ENCODE measurements at regions not wholly inside any gene's neighbourhood (a gene's known extent, or its start where the extent isn't known, plus 50 kb on each side); places are given as distances from the start of the nearest gene placed in this dataset.

- peaks cover 38% of the 10 kb centered on the region for H3K4me1 ChIP-seq (ENCODE audit: insufficient read depth, low read length, severe bottlenecking)
- no peaks in the 10 kb centered on the region for H3K9me2 ChIP-seq (ENCODE audit: low read depth, low read length)
- no peaks in the 10 kb centered on the region for H3K36me3 ChIP-seq (ENCODE audit: insufficient read depth, low read length)
- H3K4me3 ChIP-seq (ENCODE audit: low read depth, low read length, poor library complexity, severe bottlenecking) = no peak overlapping the region
- no peak for TF ChIP-seq CTCF (IDR thresholded peaks at IDR 0.05; ENCODE audit: low read length)
- no peak for TF ChIP-seq EZH2 (IDR thresholded peaks at IDR 0.05; ENCODE audit: borderline replicate concordance, low read length)
- H4K20me1 ChIP-seq (ENCODE audit: insufficient read depth, low read length) = no peaks in the 10 kb centered on the region
- no peak overlapping the region for H2AFZ ChIP-seq (ENCODE audit: low read length)
- no peaks in the 10 kb centered on the region for H3K79me2 ChIP-seq (ENCODE audit: insufficient read depth, low read length)
- no peaks in the 10 kb centered on the region for H3K27me3 ChIP-seq (ENCODE audit: insufficient read depth, low read length)
- H3K9me3 ChIP-seq (ENCODE audit: low read length) = no peaks in the 10 kb centered on the region
- no peak overlapping the region for H3K9ac ChIP-seq (ENCODE audit: low read length)
- H3K27ac ChIP-seq (ENCODE audit: low read depth, low read length, poor library complexity, severe bottlenecking) = no peak overlapping the region
- no peak overlapping the region for H3K4me2 ChIP-seq (ENCODE audit: low read length)
- no peaks in the 10 kb centered on the region for H3F3A ChIP-seq (ENCODE audit: insufficient read depth, low read length)
These were observed 197.1 kb downstream of the TOMM20 start for GRCh38 chr1:234931404-234931973.

GRCh38 chr1:234929369-234929768, 199.3 kb downstream of the TOMM20 start:
- Histone ChIP-seq H3K4me1 (ENCODE audit: insufficient read depth, low read length, severe bottlenecking) (peaks cover 58% of the 10 kb centered on the region), H4K20me1 (ENCODE audit: insufficient read depth, low read length) (no peaks in the 10 kb centered on the region), H3K36me3 (ENCODE audit: insufficient read depth, low read length) (no peaks in the 10 kb centered on the region), H3K9me2 (ENCODE audit: low read depth, low read length) (no peaks in the 10 kb centered on the region), H3K27ac (ENCODE audit: low read depth, low read length, poor library complexity, severe bottlenecking) (no peak overlapping the region), H3K27me3 (ENCODE audit: insufficient read depth, low read length) (no peaks in the 10 kb centered on the region), H3K4me2 (ENCODE audit: low read length) (no peak overlapping the region), H3K79me2 (ENCODE audit: insufficient read depth, low read length) (no peaks in the 10 kb centered on the region), H2AFZ (ENCODE audit: low read length) (no peak overlapping the region), H3K9me3 (ENCODE audit: low read length) (no peaks in the 10 kb centered on the region), H3K9ac (ENCODE audit: low read length) (no peak overlapping the region), H3F3A (ENCODE audit: insufficient read depth, low read length) (no peaks in the 10 kb centered on the region), H3K4me3 (ENCODE audit: low read depth, low read length, poor library complexity, severe bottlenecking) (no peak overlapping the region)
- TF ChIP-seq EZH2 (IDR thresholded peaks at IDR 0.05; ENCODE audit: borderline replicate concordance, low read length) = no peak
- TF ChIP-seq CTCF (IDR thresholded peaks at IDR 0.05; ENCODE audit: low read length) = no peak

- Histone ChIP-seq H3K27ac (ENCODE audit: low read depth, low read length, poor library complexity, severe bottlenecking) (peak overlapping the region; percentile 90), H2AFZ (ENCODE audit: low read length) (no peak overlapping the region), H3K4me3 (ENCODE audit: low read depth, low read length, poor library complexity, severe bottlenecking) (no peak overlapping the region), H3K27me3 (ENCODE audit: insufficient read depth, low read length) (no peaks in the 10 kb centered on the region), H3K9me3 (ENCODE audit: low read length) (no peaks in the 10 kb centered on the region), H3K9ac (ENCODE audit: low read length) (no peak overlapping the region), H3K79me2 (ENCODE audit: insufficient read depth, low read length) (no peaks in the 10 kb centered on the region), H3K4me2 (ENCODE audit: low read length) (no peak overlapping the region), H3F3A (ENCODE audit: insufficient read depth, low read length) (no peaks in the 10 kb centered on the region), H3K4me1 (ENCODE audit: insufficient read depth, low read length, severe bottlenecking) (peaks cover 57% of the 10 kb centered on the region), H3K9me2 (ENCODE audit: low read depth, low read length) (no peaks in the 10 kb centered on the region), H3K36me3 (ENCODE audit: insufficient read depth, low read length) (no peaks in the 10 kb centered on the region), H4K20me1 (ENCODE audit: insufficient read depth, low read length) (no peaks in the 10 kb centered on the region)
- TF ChIP-seq EZH2 (IDR thresholded peaks at IDR 0.05; ENCODE audit: borderline replicate concordance, low read length) = no peak
- TF ChIP-seq CTCF (IDR thresholded peaks at IDR 0.05; ENCODE audit: low read length) = no peak
These were observed 200.0 kb downstream of the TOMM20 start for GRCh38 chr1:234928642-234929041.
